ENCODE measurements at regions not wholly inside any gene's neighbourhood (a gene's known extent, or its start where the extent isn't known, plus 50 kb on each side); places are given as distances from the start of the nearest gene placed in this dataset.

DNA sequence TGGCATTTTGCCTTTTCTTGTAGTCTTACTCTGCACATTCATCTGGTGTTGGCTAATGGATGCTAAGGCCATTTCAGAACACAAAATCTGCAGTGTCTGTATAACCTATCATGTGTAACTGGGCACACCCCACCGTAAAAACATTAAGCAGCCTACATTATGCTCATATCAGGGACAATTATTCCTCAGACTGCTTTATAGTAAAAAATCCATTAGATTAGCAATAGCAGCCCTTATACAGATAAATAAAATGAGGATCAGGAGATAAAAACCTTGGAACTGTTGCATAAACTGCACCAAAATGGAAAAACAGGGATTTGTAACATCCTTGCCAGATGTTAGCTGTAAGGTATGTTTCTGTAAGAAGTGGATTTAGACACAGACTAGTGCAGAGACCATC, 288.8 kb downstream of the HS3ST1 start:
- DNase-seq: no peak
- no peak overlapping the region for H3K27ac ChIP-seq
- intact Hi-C loops (cut with DNase I): no loop called here
- H3K36me3 ChIP-seq: no peaks in the 10 kb centered on the region
- H3K4me3 ChIP-seq: no peak overlapping the region
- no peaks in the 10 kb centered on the region for H3K9me3 ChIP-seq
- no peaks in the 10 kb centered on the region for H3K27me3 ChIP-seq
- WGBS, 2 donors: 75 to 80% methylated on average over 1 of the region's 1 CpG
- TF ChIP-seq CTCF (IDR thresholded peaks at IDR 0.05) (no peak), POLR2A (IDR thresholded peaks at IDR 0.05) (no peak)
- H3K4me1 ChIP-seq: no peaks in the 10 kb centered on the region

GRCh38 chr4:11138964-11139363, 289.7 kb downstream of the HS3ST1 start:
- Histone ChIP-seq H3K27ac (no peak overlapping the region), H3K27me3 (no peaks in the 10 kb centered on the region), H3K9me3 (no peaks in the 10 kb centered on the region), H3K4me3 (no peak overlapping the region), H3K4me1 (no peaks in the 10 kb centered on the region), H3K36me3 (no peaks in the 10 kb centered on the region)
- TF ChIP-seq POLR2A (IDR thresholded peaks at IDR 0.05) (no peak), CTCF (IDR thresholded peaks at IDR 0.05) (no peak)
- intact Hi-C loops (cut with DNase I): no loop called here
- DNase-seq: no peak
- WGBS, 2 donors: 68 to 71% methylated on average over 1 of the region's 1 CpG

GRCh38 chr4:11134705-11135104, 294.0 kb downstream of the HS3ST1 start:
- Histone ChIP-seq H3K27ac (no peak overlapping the region), H3K9me3 (no peaks in the 10 kb centered on the region), H3K36me3 (no peaks in the 10 kb centered on the region), H3K4me1 (no peaks in the 10 kb centered on the region), H3K27me3 (no peaks in the 10 kb centered on the region), H3K4me3 (no peak overlapping the region)
- no peak for DNase-seq
- intact Hi-C loops (cut with DNase I): no loop called here
- TF ChIP-seq POLR2A (IDR thresholded peaks at IDR 0.05) (no peak), CTCF (IDR thresholded peaks at IDR 0.05) (no peak)

DNA sequence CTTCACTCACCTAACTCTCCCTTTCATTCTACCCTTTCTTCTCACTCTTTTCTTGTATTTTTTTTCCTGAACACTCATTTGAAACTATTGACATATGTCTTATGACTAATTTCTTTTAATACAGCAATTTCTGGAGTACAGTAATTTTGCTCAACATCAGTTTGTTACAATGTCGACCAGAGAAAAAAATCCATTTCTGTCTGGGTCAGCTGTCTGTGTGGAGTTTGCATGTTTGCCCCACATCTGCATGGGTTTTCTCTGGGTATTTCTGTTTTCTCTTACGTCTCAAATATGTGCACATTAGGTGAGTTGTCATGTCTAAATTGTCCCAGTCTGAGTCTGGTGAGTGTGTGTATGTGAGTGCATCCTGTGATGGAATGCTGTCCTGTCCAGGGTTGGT, 294.8 kb downstream of the HS3ST1 start:
- no peak for DNase-seq
- TF ChIP-seq POLR2A (IDR thresholded peaks at IDR 0.05) (no peak), CTCF (IDR thresholded peaks at IDR 0.05) (no peak)
- Histone ChIP-seq H3K4me1 (no peaks in the 10 kb centered on the region), H3K27ac (no peak overlapping the region), H3K4me3 (no peak overlapping the region), H3K27me3 (no peaks in the 10 kb centered on the region), H3K9me3 (no peaks in the 10 kb centered on the region), H3K36me3 (no peaks in the 10 kb centered on the region)
- intact Hi-C loops (cut with DNase I): no loop called here
- 72 to 73% methylated on average over 2 of the region's 2 CpGs for whole genome bisulfite sequencing, 2 donors

DNA sequence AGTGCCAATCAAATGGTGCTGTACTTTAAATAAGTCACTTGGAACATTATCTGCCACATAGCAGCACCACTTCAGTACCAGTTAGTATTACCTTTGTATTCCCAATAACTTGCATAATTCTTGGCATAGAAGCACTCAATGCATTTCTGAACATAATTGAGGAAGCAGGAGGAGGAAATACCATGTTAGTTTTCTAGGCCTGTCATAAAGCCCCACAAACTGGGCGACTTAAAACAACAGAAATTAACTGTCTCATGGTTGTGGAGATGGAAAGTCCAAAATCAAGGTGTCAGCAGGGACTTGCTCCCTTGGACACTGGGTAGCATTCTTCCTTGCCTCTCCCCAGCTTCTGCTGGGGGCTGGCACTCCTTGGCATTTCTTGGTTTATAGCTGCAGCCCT, 296.2 kb downstream of the HS3ST1 start:
- 27 to 82% methylated on average over 1 of the region's 1 CpG for WGBS, 2 donors
- TF ChIP-seq CTCF (IDR thresholded peaks at IDR 0.05) (no peak), POLR2A (IDR thresholded peaks at IDR 0.05) (no peak)
- no peaks in the 10 kb centered on the region for H3K36me3 ChIP-seq
- no peak overlapping the region for H3K4me3 ChIP-seq
- no peak for DNase-seq
- H3K27me3 ChIP-seq: no peaks in the 10 kb centered on the region
- H3K9me3 ChIP-seq: no peaks in the 10 kb centered on the region
- intact Hi-C loops (cut with DNase I): no loop called here
- H3K4me1 ChIP-seq: no peaks in the 10 kb centered on the region
- H3K27ac ChIP-seq: no peak overlapping the region
